D721Med (cell line): ENCODE measurements at regions not wholly inside any gene's neighbourhood (a gene's known extent, or its start where the extent isn't known, plus 50 kb on each side); places are given as distances from the start of the nearest gene placed in this dataset.

Source experiments
- DNase-seq: peaks from one replicate; pipeline ENCODE4 v3.0.0; 2011; ENCODE audit warnings: low spot score; ENCODE audit not compliant: insufficient read length
- FAIRE-seq: peaks from 2 replicates; lab custom pipeline; 2011; peaks lifted over from hg19 to GRCh38; lab: Jason Lieb, UNC
- CTCF ChIP-seq: IDR thresholded peaks from 2 replicates; pipeline ENCODE4 v1.5.1; 2012; ENCODE audit warnings: mild to moderate bottlenecking, control low read depth; ENCODE audit not compliant: insufficient read depth; ENCODE audit errors: missing control alignments

DNA sequence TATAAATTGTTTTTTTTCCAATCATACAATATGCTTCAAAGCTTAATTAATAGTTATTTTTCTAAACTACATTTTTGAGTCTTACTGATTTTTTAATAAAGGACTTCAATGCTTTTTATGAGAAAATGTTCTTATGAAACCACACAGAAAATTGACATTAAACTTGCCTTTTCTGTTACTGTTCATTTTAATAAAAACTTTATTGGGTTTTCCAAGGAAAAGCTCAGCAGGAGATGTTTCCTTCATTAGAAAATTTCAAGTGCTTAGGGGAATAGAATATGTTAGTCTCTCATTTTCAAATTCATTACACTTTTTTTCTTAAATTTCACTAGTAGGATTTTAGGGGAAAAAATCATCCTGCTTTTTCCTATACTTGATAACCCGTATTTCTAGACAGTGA lies 711.4 kb downstream of the DIPK2A start:
- FAIRE-seq: no peak

DNA sequence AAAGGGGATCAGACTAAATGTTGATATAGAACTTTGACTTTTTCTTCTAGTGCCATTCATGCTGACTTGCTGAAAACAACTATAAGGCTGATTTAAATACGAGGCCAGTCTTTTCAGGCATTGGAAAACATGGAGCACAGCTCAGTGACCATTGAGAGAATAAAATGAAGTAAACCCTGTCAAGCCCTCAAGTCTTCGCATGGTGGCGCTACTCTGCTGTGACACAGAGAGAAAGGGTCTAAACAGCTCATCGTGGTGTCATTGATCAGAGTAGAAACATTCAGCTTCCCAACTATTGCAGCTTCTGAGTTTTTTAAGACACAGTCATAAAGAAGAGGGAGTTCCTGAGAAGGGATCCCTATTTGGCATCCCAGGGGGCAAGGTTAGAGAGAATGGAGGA lies 716.2 kb downstream of the DIPK2A start:
- FAIRE-seq (no peak), DNase-seq (no peak)
- TF ChIP-seq CTCF: no peak

More for the DNA sequence above, 711.4 kb downstream of the DIPK2A start:
- no peak for TF ChIP-seq CTCF
- no peak for DNase-seq

DNA sequence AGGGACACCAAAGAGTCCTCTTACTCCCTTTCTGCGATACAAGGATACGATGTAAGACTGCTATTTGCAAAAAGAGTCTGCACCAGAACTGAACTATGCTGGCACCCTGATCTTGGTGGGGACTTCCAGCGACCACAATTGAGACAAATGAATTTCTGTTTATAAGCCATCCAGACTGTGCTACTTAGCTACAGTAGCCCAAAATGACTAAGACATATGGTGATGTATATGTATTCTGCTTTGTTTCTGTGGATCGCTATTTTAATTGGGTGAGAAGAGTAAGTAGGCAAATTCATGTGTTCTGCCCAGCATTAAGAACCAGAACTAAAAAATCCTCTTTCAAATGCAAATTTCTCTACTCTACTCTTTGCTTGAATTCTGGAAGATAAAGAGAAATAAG lies 720.9 kb downstream of the DIPK2A start:
- FAIRE-seq: no peak
- no peak for DNase-seq

GRCh38 chr3:144708437-144708836 lies 736.8 kb downstream of the DIPK2A start:
- DNase-seq (no peak), FAIRE-seq (no peak)
- no peak for TF ChIP-seq CTCF

More for the DNA sequence above, 720.9 kb downstream of the DIPK2A start:
- no peak for TF ChIP-seq CTCF

DNA sequence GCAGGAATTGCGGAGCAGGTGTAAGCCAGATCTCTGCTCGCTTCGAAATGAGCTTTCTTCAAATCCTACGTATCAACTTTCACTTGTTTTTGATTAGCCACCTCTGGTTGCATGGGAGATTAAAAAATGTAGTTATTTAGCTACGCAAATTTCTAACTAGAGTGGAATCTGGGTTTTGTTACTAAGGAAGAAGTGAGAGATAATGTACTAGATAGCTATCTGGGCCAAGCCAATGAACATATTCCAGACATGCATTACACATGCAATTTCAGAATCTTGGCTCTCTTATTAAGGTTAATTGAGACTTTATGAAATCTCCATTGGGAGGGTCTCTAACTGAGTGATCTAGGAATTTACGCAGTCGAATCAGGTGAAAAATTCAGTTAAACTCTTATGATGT lies 765.7 kb downstream of the DIPK2A start:
- DNase-seq (no peak), FAIRE-seq (no peak)
- TF ChIP-seq CTCF: no peak

DNA sequence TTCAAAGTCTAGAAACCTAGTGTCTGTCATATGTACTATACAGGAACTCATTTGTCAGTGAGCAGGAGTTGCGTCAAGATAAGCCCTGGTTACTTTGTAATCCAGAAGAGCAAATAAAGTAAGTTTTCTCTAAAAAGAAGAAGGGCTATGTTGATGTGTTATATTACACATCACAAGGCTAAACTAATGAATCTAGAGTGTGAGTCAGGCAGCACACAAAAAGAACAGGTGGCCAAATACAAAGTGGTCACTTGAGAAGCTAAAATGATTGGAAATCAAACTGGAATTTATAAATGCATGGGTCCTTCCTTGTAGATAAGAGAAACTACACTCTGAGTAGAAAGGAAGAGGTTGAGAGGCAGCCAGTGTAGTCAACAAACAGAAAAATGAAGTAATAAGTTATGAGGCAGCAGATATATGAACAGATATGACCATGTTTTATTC lies 771.6 kb downstream of the DIPK2A start:
- FAIRE-seq (no peak), DNase-seq (no peak)
- no peak for TF ChIP-seq CTCF

GRCh38 chr3:144744473-144744872 lies 772.9 kb downstream of the DIPK2A start:
- TF ChIP-seq CTCF: no peak
- DNase-seq (no peak), FAIRE-seq (no peak)
